ENCODE measurements at regions not wholly inside any gene's neighbourhood (a gene's known extent, or its start where the extent isn't known, plus 50 kb on each side); places are given as distances from the start of the nearest gene placed in this dataset.

DNA sequence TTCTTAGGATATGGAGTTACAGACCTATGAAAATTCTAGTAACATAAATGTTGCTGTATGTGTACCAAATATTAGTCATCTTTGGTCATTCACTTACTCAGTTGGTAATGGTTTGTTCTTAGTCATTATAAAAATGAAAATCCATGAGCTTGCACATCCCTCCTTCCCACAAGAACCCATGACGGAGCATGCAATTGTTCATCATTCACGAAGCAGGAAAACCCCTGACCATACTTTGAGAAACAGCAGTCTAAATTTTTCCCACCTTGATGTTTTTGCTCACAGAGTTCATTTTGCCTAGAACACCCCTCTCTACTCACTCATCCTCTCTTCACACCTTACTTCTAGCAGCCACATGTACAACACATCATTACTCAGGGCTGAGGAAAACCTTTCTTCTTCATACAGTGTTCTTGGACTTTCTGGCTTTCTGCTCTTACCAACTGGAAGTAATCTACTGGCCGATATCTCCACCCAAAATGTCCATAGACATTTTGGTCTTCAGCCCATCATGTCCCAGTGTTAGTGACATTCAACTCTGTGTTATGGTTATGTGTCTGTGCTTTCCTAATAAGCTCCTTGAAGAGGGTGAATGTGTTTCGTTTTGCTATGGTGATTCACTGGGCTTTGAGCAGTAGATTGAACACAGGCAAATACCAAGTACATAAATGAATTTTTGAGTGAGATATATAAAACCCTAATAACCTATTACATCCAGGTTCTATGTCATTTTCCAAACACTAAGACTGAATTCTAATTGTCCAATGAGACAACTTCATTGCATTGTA lies 189.9 kb downstream of the ZC3H11B start:
- no peaks in the 10 kb centered on the region for H3K36me3 ChIP-seq (ENCODE audit: control insufficient read depth in 2 of 2, extremely low read depth in 1 of 2, insufficient read depth in 2 of 2, low read length in 2 of 2)
- DNase-seq (ENCODE audit: low read depth, low spot score), result no peak
- no peaks in the 10 kb centered on the region for H3K9me3 ChIP-seq (ENCODE audit: control insufficient read depth, low read depth, low read length)
- no peaks in the 10 kb centered on the region for H3K79me2 ChIP-seq (ENCODE audit: control insufficient read depth, insufficient read depth, low read length)
- dilution Hi-C loops (cut with MboI; ENCODE audit: extremely low pct_ligation_motif_present, low sequenced_read_pairs), result no loop called here
- H3K27me3 ChIP-seq (ENCODE audit: control insufficient read depth, extremely low read depth, insufficient read depth, low read length), result peaks cover 7% of the 10 kb centered on the region
- H4K20me1 ChIP-seq (ENCODE audit: control insufficient read depth, extremely low read depth, insufficient read depth, low read length), result no peaks in the 10 kb centered on the region
- H3K9me1 ChIP-seq (ENCODE audit: control insufficient read depth, extremely low read depth, insufficient read depth, low read length), result no peaks in the 10 kb centered on the region
- FAIRE-seq, result no peak
- TF ChIP-seq EZH2 (IDR thresholded peaks at IDR 0.05; ENCODE audit: low read length), result no peak
- TF ChIP-seq, protein P1, sequence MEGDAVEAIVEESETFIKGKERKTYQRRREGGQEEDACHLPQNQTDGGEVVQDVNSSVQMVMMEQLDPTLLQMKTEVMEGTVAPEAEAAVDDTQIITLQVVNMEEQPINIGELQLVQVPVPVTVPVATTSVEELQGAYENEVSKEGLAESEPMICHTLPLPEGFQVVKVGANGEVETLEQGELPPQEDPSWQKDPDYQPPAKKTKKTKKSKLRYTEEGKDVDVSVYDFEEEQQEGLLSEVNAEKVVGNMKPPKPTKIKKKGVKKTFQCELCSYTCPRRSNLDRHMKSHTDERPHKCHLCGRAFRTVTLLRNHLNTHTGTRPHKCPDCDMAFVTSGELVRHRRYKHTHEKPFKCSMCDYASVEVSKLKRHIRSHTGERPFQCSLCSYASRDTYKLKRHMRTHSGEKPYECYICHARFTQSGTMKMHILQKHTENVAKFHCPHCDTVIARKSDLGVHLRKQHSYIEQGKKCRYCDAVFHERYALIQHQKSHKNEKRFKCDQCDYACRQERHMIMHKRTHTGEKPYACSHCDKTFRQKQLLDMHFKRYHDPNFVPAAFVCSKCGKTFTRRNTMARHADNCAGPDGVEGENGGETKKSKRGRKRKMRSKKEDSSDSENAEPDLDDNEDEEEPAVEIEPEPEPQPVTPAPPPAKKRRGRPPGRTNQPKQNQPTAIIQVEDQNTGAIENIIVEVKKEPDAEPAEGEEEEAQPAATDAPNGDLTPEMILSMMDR (optimal IDR thresholded peaks at IDR 0.05 in 1 of 3, IDR thresholded peaks at IDR 0.05 in 1 of 3, conservative IDR thresholded peaks at IDR 0.05 in 1 of 3; ENCODE audit: extremely low read depth in 1 of 3, insufficient read depth in 2 of 3, low read length in 3 of 3), result no peak
- no peak overlapping the region for H3K4me2 ChIP-seq (ENCODE audit: control insufficient read depth, extremely low read depth, insufficient read depth, low read depth, low read length)
- H3K27ac ChIP-seq (ENCODE audit: control insufficient read depth, insufficient read depth, low read length), result no peak overlapping the region
- H3K4me1 ChIP-seq (ENCODE audit: control insufficient read depth, extremely low read depth, insufficient read depth, low read length), result no peaks in the 10 kb centered on the region
- no peak overlapping the region for H3K4me3 ChIP-seq (ENCODE audit: control insufficient read depth in 2 of 3, extremely low read depth in 1 of 3, insufficient read depth in 2 of 3, low read depth in 1 of 3, low read length in 3 of 3)
- H3K9ac ChIP-seq (ENCODE audit: control insufficient read depth, extremely low read depth, insufficient read depth, low read length), result no peak overlapping the region
- no peak overlapping the region for H2AFZ ChIP-seq (ENCODE audit: control insufficient read depth, low read length)

DNA sequence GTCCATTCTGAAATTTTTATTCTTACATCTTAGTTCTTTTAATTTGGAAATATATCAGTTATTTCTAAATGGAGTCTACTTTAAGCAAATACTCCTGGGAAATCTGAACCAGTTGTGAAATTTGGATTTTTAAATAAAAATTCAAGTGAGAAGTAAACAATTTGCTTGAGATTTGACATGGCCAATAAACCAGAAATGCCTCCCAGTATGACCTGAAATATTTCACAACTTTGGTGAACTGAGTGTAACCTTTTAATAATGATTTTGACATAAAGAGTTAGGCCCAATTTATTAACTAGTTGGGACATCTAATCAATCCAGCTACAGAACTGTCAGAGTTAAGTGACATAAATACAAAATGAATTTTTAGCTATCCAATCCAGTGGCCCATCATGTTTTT lies 192.0 kb downstream of the ZC3H11B start:
- dilution Hi-C loops (cut with MboI; ENCODE audit: extremely low pct_ligation_motif_present, low sequenced_read_pairs), result no loop called here
- TF ChIP-seq, protein P1 (optimal IDR thresholded peaks at IDR 0.05 in 1 of 3, IDR thresholded peaks at IDR 0.05 in 1 of 3, conservative IDR thresholded peaks at IDR 0.05 in 1 of 3; ENCODE audit: extremely low read depth in 1 of 3, insufficient read depth in 2 of 3, low read length in 3 of 3), result no peak
- no peak for TF ChIP-seq EZH2 (IDR thresholded peaks at IDR 0.05; ENCODE audit: low read length)
- FAIRE-seq, result no peak

More for the DNA sequence above, 192.0 kb downstream of the ZC3H11B start:
- peaks cover 7% of the 10 kb centered on the region for H3K27me3 ChIP-seq (ENCODE audit: control insufficient read depth, extremely low read depth, insufficient read depth, low read length)
- DNase-seq (ENCODE audit: low read depth, low spot score), result no peak
- no peak overlapping the region for H3K4me3 ChIP-seq (ENCODE audit: control insufficient read depth in 2 of 3, extremely low read depth in 1 of 3, insufficient read depth in 2 of 3, low read depth in 1 of 3, low read length in 3 of 3)
- no peak overlapping the region for H2AFZ ChIP-seq (ENCODE audit: control insufficient read depth, low read length)
- H3K36me3 ChIP-seq (ENCODE audit: control insufficient read depth in 2 of 2, extremely low read depth in 1 of 2, insufficient read depth in 2 of 2, low read length in 2 of 2), result no peaks in the 10 kb centered on the region
- H3K9ac ChIP-seq (ENCODE audit: control insufficient read depth, extremely low read depth, insufficient read depth, low read length), result no peak overlapping the region
- no peaks in the 10 kb centered on the region for H3K9me3 ChIP-seq (ENCODE audit: control insufficient read depth, low read depth, low read length)
- H4K20me1 ChIP-seq (ENCODE audit: control insufficient read depth, extremely low read depth, insufficient read depth, low read length), result no peaks in the 10 kb centered on the region
- no peak overlapping the region for H3K4me2 ChIP-seq (ENCODE audit: control insufficient read depth, extremely low read depth, insufficient read depth, low read depth, low read length)
- no peaks in the 10 kb centered on the region for H3K79me2 ChIP-seq (ENCODE audit: control insufficient read depth, insufficient read depth, low read length)
- H3K9me1 ChIP-seq (ENCODE audit: control insufficient read depth, extremely low read depth, insufficient read depth, low read length), result no peaks in the 10 kb centered on the region
- no peaks in the 10 kb centered on the region for H3K4me1 ChIP-seq (ENCODE audit: control insufficient read depth, extremely low read depth, insufficient read depth, low read length)
- H3K27ac ChIP-seq (ENCODE audit: control insufficient read depth, insufficient read depth, low read length), result no peak overlapping the region
